GM19395 (cell line): ENCODE measurements at regions not wholly inside any gene's neighbourhood (a gene's known extent, or its start where the extent isn't known, plus 50 kb on each side); places are given as distances from the start of the nearest gene placed in this dataset.

Source experiments
- ATAC-seq: cut with Tn5 transposase; IDR thresholded peaks from one replicate; pipeline ENCODE4 v1.9.1; 2021; ENCODE audit warnings: mild to moderate bottlenecking, moderate library complexity; ENCODE audit not compliant: unreplicated experiment

- no peak for ATAC-seq
Measured at GRCh38 chr12:98329589-98329988, 185.8 kb upstream of the TMPO start.

GRCh38 chr12:98332642-98333041, 182.7 kb upstream of the TMPO start:
- peak; percentile 81 for ATAC-seq

GRCh38 chr12:98334768-98335167, 180.6 kb upstream of the TMPO start:
- ATAC-seq: no peak

GRCh38 chr12:98341026-98341425, 174.4 kb upstream of the TMPO start:
- ATAC-seq: no peak

GRCh38 chr12:98341732-98342131, 173.7 kb upstream of the TMPO start:
- ATAC-seq: no peak

- no peak for ATAC-seq
Measured at GRCh38 chr12:98343002-98343567, 172.3 kb upstream of the TMPO start.

GRCh38 chr12:98344046-98344930, 171.1 kb upstream of the TMPO start:
- ATAC-seq: no peak

- no peak for ATAC-seq
Measured at GRCh38 chr12:98345308-98345876, 170.0 kb upstream of the TMPO start.

GRCh38 chr12:98351089-98351488, 164.3 kb upstream of the TMPO start:
- no peak for ATAC-seq

GRCh38 chr12:98351784-98352183, 163.6 kb upstream of the TMPO start:
- no peak for ATAC-seq

GRCh38 chr12:98352218-98352811, 163.1 kb upstream of the TMPO start:
- ATAC-seq: peak; percentile 69

GRCh38 chr12:98352835-98353234, 162.6 kb upstream of the TMPO start:
- peak; percentile 29 for ATAC-seq

- no peak for ATAC-seq
Measured at GRCh38 chr12:98354520-98355035, 160.8 kb upstream of the TMPO start.

GRCh38 chr12:98355322-98355721, 160.1 kb upstream of the TMPO start:
- no peak for ATAC-seq

- ATAC-seq: no peak
Measured at GRCh38 chr12:98355933-98356332, 159.5 kb upstream of the TMPO start.

GRCh38 chr12:98358144-98358543, 157.2 kb upstream of the TMPO start:
- ATAC-seq: no peak

GRCh38 chr12:98359856-98360255, 155.5 kb upstream of the TMPO start:
- no peak for ATAC-seq

GRCh38 chr12:98360401-98360800, 155.0 kb upstream of the TMPO start:
- no peak for ATAC-seq

- ATAC-seq: no peak
Measured at GRCh38 chr12:98369581-98369980, 145.8 kb upstream of the TMPO start.

- no peak for ATAC-seq
Measured at GRCh38 chr12:98370976-98371375, 144.4 kb upstream of the TMPO start.

- ATAC-seq: no peak
Measured at GRCh38 chr12:98371419-98371818, 144.0 kb upstream of the TMPO start.
